Muscle of leg (tissue), 3 donors: ENCODE measurements at regions not wholly inside any gene's neighbourhood (a gene's known extent, or its start where the extent isn't known, plus 50 kb on each side); places are given as distances from the start of the nearest gene placed in this dataset.
A peak's percentile ranks its signal among the peaks of the same experiment; 100 is the strongest.

Experiments used
- DNase-seq: peaks from one replicate; pipeline ENCODE4 v3.0.0; 2013
- H3K27ac ChIP-seq: one replicate; pipeline ENCODE4 v1.5.1; 2013; ENCODE audit warnings: mild to moderate bottlenecking, low read length, control low read depth
- H3K27me3 ChIP-seq: one replicate; pipeline ENCODE4 v1.6.1; 2013; ENCODE audit warnings: low read length; ENCODE audit not compliant: control insufficient read depth, insufficient read depth
- H3K36me3 ChIP-seq: one replicate; pipeline ENCODE4 v1.6.1; 2013; ENCODE audit warnings: low read length; ENCODE audit not compliant: control insufficient read depth, insufficient read depth
- H3K4me1 ChIP-seq: one replicate; pipeline ENCODE4 v1.6.1; 2013; ENCODE audit warnings: low read length; ENCODE audit not compliant: control insufficient read depth, insufficient read depth
- H3K4me3 ChIP-seq: one replicate; pipeline ENCODE4 v1.5.1; 2013; ENCODE audit warnings: low read length, control low read depth
- H3K9me3 ChIP-seq: replicated peaks from 2 replicates; pipeline ENCODE4 v1.6.1; 2013; ENCODE audit warnings: low read depth, low read length; ENCODE audit not compliant: control insufficient read depth
- WGBS: methylation state at CpG from one replicate; pipeline ENCODE4 v1.1.5; 2013; ENCODE audit warnings: missing lambda C conversion rate; ENCODE audit not compliant: insufficient coverage; 5-methylcytosine and 5-hydroxymethylcytosine counted together

GRCh38 chr5:40271476-40271875 is 408.2 kb upstream of the PTGER4 start:
- WGBS: no CpG with 5 or more reads among the region's 2 CpGs
- Histone ChIP-seq H3K4me3 (no peak overlapping the region), H3K36me3 (no peaks in the 10 kb centered on the region), H3K9me3 (no peaks in the 10 kb centered on the region), H3K27ac (no peak overlapping the region), H3K27me3 (no peaks in the 10 kb centered on the region), H3K4me1 (no peaks in the 10 kb centered on the region)
- DNase-seq: no peak

DNA sequence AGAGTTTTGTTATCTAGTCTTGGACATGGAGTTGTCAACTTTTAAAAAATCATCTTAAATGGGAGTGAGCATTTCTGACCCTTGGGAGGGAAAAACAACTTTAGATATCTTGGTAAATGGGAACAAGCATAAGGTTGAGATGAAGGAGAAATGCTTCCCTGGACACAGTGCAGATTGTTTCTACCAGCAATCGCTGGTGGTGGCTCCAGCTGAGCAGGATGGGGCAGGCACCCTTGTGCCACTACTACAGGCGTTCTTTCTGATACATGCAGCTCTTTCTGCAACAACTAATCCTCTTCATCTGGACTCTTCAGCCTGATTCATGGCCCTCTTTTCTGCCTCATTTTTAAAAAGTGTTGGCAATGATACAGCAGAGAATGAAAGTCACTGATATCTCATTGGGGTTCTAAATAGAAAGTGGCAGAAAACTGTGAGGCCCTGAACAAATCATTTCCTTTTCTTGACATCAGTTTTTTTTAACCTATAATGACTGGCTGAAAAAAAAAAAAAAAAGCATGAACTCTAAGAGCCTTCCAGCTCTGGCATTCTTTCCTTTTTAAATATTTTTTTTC is 409.4 kb upstream of the PTGER4 start:
- no peak for DNase-seq
- H3K27ac ChIP-seq: no peak overlapping the region
- no peaks in the 10 kb centered on the region for H3K9me3 ChIP-seq
- WGBS: 100% methylated on average over 1 of the region's 2 CpGs
- H3K4me1 ChIP-seq: no peaks in the 10 kb centered on the region
- no peaks in the 10 kb centered on the region for H3K36me3 ChIP-seq
- no peak overlapping the region for H3K4me3 ChIP-seq
- H3K27me3 ChIP-seq: no peaks in the 10 kb centered on the region

DNA sequence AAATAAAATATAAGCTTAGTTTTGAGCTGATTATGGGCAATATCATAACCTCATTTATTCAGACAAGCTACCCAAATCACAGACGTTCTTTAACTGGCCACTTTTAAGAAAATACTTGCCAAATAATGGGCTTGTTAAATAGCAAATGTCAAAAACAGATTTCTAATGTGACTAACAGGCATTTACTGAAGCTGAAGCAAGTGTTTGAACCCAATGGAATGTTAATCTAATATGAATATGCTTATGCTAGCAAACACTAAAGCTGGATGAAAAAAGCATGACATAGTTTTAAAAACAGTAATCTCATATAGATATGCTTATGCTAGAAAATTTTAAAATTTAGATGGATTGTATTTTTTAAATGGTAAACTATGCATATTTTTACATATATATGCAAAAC is 411.6 kb upstream of the PTGER4 start:
- H3K36me3 ChIP-seq: no peaks in the 10 kb centered on the region
- peak; percentile 79 for DNase-seq
- H3K4me3 ChIP-seq: no peak overlapping the region
- no peak overlapping the region for H3K27ac ChIP-seq
- no CpG with 5 or more reads among the region's 1 CpG for WGBS
- no peaks in the 10 kb centered on the region for H3K27me3 ChIP-seq
- no peaks in the 10 kb centered on the region for H3K9me3 ChIP-seq
- no peaks in the 10 kb centered on the region for H3K4me1 ChIP-seq

DNA sequence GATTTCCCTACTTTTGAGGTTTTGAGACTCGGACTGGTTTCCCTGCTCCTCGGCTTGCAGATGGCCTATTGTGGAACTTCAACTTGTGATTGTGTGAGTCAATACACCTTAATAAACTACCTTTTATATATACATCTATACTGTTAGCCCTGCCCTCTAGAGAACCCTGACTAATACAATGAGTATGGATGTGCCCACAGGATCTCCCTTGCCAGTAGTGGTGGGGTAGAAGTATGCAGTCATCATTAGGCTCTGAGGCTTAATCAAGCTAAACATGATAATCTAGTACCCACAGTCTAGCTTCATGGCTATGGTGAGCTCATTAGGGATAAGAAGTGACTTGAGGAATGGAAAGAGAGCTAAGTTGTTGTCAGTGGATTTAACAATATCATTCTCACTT is 412.8 kb upstream of the PTGER4 start:
- no peaks in the 10 kb centered on the region for H3K27me3 ChIP-seq
- DNase-seq: no peak
- no peaks in the 10 kb centered on the region for H3K9me3 ChIP-seq
- no peak overlapping the region for H3K27ac ChIP-seq
- H3K4me3 ChIP-seq: no peak overlapping the region
- no peaks in the 10 kb centered on the region for H3K4me1 ChIP-seq
- no peaks in the 10 kb centered on the region for H3K36me3 ChIP-seq
- WGBS: no CpG with 5 or more reads among the region's 2 CpGs

DNA sequence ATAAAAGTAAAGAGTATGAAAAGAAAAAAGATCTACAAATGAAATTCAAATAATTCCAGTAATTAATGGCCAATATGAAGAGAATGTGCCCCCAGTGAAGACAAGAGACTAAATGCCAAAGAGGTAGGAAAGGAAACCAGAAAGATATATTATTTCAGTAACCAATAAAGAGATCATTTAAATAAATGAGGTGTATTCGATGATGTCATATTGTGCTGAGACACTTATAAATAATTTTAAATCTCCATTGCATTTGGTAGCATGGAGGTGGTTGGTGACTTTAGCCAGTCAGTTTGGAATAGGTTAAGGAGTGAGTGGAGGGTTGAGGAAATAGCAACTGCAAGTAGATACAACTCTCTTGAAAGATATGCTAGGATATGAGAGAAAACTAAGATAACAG is 417.7 kb upstream of the PTGER4 start:
- H3K36me3 ChIP-seq: no peaks in the 10 kb centered on the region
- H3K4me1 ChIP-seq: no peaks in the 10 kb centered on the region
- H3K4me3 ChIP-seq: no peak overlapping the region
- H3K9me3 ChIP-seq: no peaks in the 10 kb centered on the region
- no CpG with 5 or more reads among the region's 1 CpG for WGBS
- no peaks in the 10 kb centered on the region for H3K27me3 ChIP-seq
- no peak overlapping the region for H3K27ac ChIP-seq
- DNase-seq: no peak

- H3K4me1 ChIP-seq: no peaks in the 10 kb centered on the region
- H3K27me3 ChIP-seq: no peaks in the 10 kb centered on the region
- DNase-seq: peak; percentile 77
- no CpG with 5 or more reads among the region's 4 CpGs for WGBS
- H3K9me3 ChIP-seq: no peaks in the 10 kb centered on the region
- no peak overlapping the region for H3K4me3 ChIP-seq
- no peaks in the 10 kb centered on the region for H3K36me3 ChIP-seq
- H3K27ac ChIP-seq: no peak overlapping the region
Observed at GRCh38 chr5:40260361-40260760, 419.4 kb upstream of the PTGER4 start.

GRCh38 chr5:40258222-40258621 is 421.5 kb upstream of the PTGER4 start:
- no peaks in the 10 kb centered on the region for H3K9me3 ChIP-seq
- WGBS: 86% methylated on average over 1 of the region's 1 CpG
- no peaks in the 10 kb centered on the region for H3K27me3 ChIP-seq
- H3K4me1 ChIP-seq: no peaks in the 10 kb centered on the region
- H3K4me3 ChIP-seq: no peak overlapping the region
- H3K36me3 ChIP-seq: no peaks in the 10 kb centered on the region
- no peak overlapping the region for H3K27ac ChIP-seq
- no peak for DNase-seq

DNA sequence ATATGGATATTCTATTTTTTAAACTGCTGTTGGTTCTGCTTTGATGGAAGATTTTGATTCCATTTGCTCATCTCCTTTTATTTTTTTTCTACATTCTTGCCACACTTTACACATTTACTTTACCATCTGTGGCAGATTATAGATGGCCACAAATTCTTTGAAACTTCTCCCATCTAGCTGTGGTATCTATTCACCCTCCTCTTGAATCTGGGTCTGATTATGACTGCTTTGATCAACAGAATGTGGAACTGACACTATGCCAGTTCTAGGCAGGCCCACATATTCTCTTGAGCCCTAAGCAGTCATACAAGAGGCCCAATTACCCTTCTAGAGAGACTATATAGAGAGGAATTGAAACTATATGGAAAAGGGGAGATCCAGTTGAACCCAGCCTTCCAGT is 439.0 kb upstream of the PTGER4 start:
- Histone ChIP-seq H3K4me1 (no peaks in the 10 kb centered on the region), H3K9me3 (peaks cover 5% of the 10 kb centered on the region), H3K27me3 (no peaks in the 10 kb centered on the region), H3K36me3 (no peaks in the 10 kb centered on the region), H3K27ac (no peak overlapping the region), H3K4me3 (no peak overlapping the region)
- DNase-seq: no peak

DNA sequence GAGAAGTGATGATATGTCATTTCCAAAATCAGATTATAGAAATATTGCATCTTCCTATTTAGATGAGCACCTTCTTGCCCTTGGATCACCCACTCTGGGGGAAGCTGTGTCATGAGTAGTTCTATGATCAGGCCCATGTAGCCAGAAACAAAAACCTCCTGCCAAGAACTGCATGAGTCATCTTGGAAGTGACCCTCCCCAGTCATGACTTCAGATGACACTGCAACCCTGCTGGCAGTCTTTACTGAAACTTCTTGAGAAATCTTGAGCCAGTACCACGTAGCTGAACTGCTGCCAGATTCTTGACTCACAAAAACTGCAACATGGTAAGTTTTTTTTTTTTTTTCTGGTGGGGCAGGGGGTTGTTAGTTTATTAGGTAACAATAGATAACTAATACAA is 439.6 kb upstream of the PTGER4 start:
- no peaks in the 10 kb centered on the region for H3K36me3 ChIP-seq
- H3K4me1 ChIP-seq: no peaks in the 10 kb centered on the region
- WGBS: no CpG with 5 or more reads among the region's 1 CpG

DNA sequence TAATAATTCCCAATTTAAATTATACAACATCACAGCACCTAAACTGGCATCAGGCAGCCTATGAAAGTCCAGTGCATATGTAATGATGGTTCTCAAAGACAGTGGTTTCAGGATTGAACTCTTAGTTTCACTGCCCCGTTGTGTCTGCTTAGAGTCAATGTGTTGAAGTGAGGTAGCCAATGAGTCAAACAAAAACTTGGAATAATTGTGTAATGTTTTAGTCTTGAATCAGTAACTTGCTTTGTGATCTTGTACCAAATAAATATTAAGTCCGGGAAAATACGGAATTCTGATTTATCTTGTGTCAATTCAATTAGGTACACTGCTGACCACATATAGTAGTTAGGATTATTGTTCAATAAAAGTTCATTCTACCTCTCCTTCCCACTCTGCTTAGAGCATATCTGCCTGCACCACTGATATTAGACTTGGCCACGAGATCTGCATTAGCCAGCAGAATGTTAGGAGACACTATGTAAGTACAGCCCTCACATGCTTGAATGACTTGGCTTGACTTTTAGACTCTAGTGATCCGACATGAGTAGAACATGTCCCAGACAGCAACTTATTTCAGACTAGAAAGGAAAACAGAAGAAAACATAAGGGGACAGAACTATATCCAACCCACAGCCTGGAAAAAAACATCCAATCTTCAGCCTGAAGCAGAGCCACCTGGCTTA is 441.5 kb upstream of the PTGER4 start:
- Histone ChIP-seq H3K4me3 (no peak overlapping the region), H3K27ac (no peak overlapping the region), H3K4me1 (no peaks in the 10 kb centered on the region), H3K27me3 (no peaks in the 10 kb centered on the region), H3K36me3 (no peaks in the 10 kb centered on the region), H3K9me3 (peaks cover 5% of the 10 kb centered on the region)
- no peak for DNase-seq
- WGBS: 73% methylated on average over 3 of the region's 5 CpGs

More for the DNA sequence above, 439.6 kb upstream of the PTGER4 start:
- no peaks in the 10 kb centered on the region for H3K27me3 ChIP-seq
- H3K27ac ChIP-seq: no peak overlapping the region
- DNase-seq: no peak
- peaks cover 5% of the 10 kb centered on the region for H3K9me3 ChIP-seq
- H3K4me3 ChIP-seq: no peak overlapping the region
